Fibroblast of villous mesenchyme (primary cell): ENCODE measurements at regions not wholly inside any gene's neighbourhood (a gene's known extent, or its start where the extent isn't known, plus 50 kb on each side); places are given as distances from the start of the nearest gene placed in this dataset.

Experiments used
- DNase-seq: peaks from one replicate; pipeline ENCODE4 v3.0.0-alpha.2; 2010; ENCODE audit warnings: low read depth
- H3K4me3 ChIP-seq: 2 replicates; pipeline ENCODE4 v1.5.1; 2011; ENCODE audit warnings: low read depth, mild to moderate bottlenecking, low read length
- TF ChIP-seq, protein P1 (sequence below): IDR thresholded peaks from 2 replicates; pipeline ENCODE4 v1.5.1; 2012; ENCODE audit warnings: low read depth, mild to moderate bottlenecking, low read length; ENCODE audit not compliant: insufficient read depth

DNA sequence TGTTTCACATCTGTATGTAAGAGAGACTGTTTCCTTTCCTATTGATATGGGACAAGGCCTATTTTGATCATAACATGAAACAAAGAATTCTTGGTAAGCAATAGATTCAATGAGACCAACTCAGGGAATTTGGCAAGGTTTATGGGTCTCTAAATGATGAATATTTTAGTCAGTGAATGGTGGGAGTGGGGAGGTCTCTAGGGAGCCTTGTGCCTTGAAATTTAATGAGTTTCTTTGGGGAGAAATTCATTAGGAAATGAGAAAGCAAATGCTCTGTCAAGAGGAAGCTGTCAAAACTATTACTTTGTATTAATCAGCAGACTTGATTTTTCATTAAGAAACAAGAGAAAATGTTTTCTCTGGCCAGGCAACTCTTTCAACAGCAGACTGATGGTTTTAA lies 921.7 kb upstream of the API5 start:
- no peak for DNase-seq
- TF ChIP-seq, protein P1, sequence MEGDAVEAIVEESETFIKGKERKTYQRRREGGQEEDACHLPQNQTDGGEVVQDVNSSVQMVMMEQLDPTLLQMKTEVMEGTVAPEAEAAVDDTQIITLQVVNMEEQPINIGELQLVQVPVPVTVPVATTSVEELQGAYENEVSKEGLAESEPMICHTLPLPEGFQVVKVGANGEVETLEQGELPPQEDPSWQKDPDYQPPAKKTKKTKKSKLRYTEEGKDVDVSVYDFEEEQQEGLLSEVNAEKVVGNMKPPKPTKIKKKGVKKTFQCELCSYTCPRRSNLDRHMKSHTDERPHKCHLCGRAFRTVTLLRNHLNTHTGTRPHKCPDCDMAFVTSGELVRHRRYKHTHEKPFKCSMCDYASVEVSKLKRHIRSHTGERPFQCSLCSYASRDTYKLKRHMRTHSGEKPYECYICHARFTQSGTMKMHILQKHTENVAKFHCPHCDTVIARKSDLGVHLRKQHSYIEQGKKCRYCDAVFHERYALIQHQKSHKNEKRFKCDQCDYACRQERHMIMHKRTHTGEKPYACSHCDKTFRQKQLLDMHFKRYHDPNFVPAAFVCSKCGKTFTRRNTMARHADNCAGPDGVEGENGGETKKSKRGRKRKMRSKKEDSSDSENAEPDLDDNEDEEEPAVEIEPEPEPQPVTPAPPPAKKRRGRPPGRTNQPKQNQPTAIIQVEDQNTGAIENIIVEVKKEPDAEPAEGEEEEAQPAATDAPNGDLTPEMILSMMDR, result no peak
- H3K4me3 ChIP-seq, result no peak overlapping the region

DNA sequence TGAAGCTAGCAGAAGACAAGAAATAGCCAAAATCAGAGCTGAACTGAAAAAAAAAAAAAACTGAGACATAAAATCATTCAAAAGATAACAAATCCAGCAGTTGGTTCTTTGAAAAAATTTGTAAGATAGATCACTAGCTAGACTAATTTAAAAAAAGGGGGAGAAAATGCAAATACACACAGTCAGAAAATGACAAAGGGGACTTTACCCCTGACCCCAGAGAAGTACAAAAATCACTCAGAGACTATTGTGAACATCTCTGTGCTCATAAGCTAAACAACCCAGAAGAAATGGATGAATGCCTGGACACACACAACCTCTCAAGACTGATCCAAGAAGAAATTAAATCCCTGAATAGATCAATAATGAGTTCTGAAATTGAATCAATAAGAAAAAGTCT lies 914.3 kb upstream of the API5 start:
- no peak for DNase-seq
- no peak overlapping the region for H3K4me3 ChIP-seq
- TF ChIP-seq, protein P1, result no peak

DNA sequence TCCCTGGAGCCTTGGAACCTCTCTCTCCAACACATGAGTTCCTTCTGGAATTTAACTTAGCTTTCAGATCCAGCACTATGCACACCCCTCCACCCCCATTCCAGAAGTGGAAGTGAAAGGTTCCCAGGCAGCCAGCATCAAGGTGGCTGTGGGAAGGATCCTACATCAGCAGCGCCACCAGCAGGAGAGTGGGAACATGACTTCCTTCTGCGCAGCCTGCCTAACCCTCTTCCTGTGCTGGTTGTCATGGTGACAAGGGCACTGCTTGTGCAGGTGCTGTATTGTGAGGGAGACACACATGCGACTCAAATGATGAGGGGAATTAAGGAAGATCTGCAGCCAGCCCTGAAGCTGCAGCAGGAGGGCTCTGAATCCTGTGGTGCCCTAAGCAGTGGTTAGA lies 904.5 kb upstream of the API5 start:
- DNase-seq, result no peak
- TF ChIP-seq, protein P1, result no peak
- no peak overlapping the region for H3K4me3 ChIP-seq

DNA sequence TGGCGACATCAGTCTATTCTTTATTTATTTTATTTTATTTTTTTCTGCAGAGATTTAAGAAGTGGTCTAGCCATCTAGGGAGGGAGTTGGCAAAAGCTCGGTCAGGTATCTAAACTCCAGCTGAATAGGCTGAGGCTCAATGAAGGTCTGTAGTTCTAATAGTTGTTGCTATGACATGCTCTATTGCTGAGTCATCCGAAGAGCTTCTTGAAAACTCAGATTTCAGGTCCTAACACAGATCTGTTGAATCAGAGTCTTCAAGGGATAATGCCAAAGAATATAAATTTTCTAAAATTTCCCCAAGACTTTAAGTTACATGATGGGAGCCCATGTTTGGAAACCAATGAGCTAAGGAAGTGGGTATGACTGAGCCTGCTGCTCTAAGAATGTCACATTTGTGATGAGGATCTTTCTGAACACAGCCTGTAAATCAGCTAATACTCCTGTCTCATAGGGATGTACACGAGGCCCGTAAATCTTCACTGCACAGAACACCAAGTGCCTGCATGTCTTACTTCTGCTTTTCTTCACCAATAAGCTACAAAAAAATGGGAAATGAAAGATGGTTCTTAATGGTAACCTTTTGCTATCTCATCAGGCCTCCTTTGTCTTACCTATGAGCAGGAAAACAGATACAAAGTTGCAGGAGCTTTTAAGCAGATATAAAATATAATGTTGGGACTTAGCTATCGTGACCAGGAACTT lies 901.4 kb upstream of the API5 start:
- H3K4me3 ChIP-seq, result no peak overlapping the region
- DNase-seq, result peak; percentile 1
- TF ChIP-seq, protein P1, result no peak

DNA sequence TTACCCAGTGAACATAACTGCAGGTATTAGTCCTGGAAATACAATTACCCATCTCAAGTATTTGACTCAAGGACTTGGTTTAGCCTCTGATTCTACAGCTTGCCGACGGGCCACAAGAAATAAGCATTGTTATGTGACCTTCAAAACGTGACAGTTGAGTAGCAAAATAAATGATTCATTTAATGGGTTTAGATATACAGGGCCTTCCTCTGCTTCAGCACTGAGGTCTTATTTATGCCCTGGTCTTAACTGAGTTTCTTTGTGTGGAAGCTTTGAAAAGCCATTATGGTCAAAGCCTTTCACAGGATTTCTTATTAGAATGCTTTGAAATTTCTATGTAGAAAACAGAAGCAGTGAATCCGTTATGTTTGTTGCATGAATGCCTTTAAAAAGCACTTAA lies 899.2 kb upstream of the API5 start:
- no peak overlapping the region for H3K4me3 ChIP-seq
- TF ChIP-seq, protein P1, result no peak

DNA sequence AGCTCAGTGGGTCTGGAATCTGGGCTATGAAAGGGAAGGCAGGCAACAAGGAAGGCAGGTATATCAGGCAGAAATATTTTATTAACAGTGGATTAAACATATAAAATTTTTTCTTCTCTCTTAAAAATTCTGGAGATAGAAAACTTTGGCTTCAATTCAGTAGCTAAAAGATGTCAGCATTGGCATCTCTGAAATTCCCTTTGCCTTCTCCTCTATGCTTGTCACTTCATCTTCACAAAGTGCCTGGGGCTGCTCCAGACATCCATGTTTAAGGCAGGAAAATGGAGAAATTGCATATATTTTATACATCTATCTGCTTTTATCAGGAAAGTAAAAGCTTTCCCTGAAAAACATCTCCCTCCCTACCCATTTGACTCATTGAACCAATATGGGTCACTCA lies 894.1 kb upstream of the API5 start:
- DNase-seq, result no peak

More for the DNA sequence above, 899.2 kb upstream of the API5 start:
- DNase-seq, result no peak

More for the DNA sequence above, 894.1 kb upstream of the API5 start:
- TF ChIP-seq, protein P1, result no peak
- no peak overlapping the region for H3K4me3 ChIP-seq
